GM12878 (cell line): ENCODE measurements at regions not wholly inside any gene's neighbourhood (a gene's known extent, or its start where the extent isn't known, plus 50 kb on each side); places are given as distances from the start of the nearest gene placed in this dataset.

Source experiments
- ATAC-seq: fragments of 200-7000 bp; cut with Tn5 transposase; 3 replicates; pipeline ENCODE4 v1.9.1; 2020; ENCODE audit warnings: mild to moderate bottlenecking, moderate library complexity
- BruUV-seq: library from RNA; stranded (reverse); fragments of 400-500 nt; replicated peaks from 2 replicates; lab custom pipeline; 2021; lab: Mats Ljungman, UMichigan
- CTCF ChIA-PET: fragments of 300-600 bp; sonication (Branson Sonifier 250); formaldehyde crosslinking; extraction: SDS; loops from one replicate; lab custom pipeline; 2021; ENCODE audit warnings: inconsistent platforms; lab: Yijun Ruan, JAX
- POLR2A ChIA-PET: fragments of 350-600 bp; formaldehyde crosslinking; extraction: SDS; loops from one replicate; lab custom pipeline; 2021; ENCODE audit warnings: inconsistent platforms; lab: Charles Lee
- RAD21 ChIA-PET: fragments of 300-600 bp; sonication (Branson Sonifier 250); formaldehyde crosslinking; loops from one replicate; lab custom pipeline; 2023; ENCODE audit warnings: antibody characterized with exemption; ENCODE audit not compliant: unreplicated experiment; lab: Charles Lee
- SMC1A ChIA-PET: fragments of 300-600 bp; sonication (Branson Sonifier 250); formaldehyde crosslinking; loops from one replicate; lab custom pipeline; 2023; ENCODE audit not compliant: unreplicated experiment, uncharacterized antibody; lab: Charles Lee
- DNase-seq: peaks from one replicate; pipeline ENCODE4 v3.0.0-alpha.2; 2011; ENCODE audit warnings: low read depth, low spot score
- FAIRE-seq: peaks from 3 replicates; lab custom pipeline; 2011; peaks lifted over from hg19 to GRCh38; lab: Jason Lieb, UNC
- H2AFZ ChIP-seq: 2 replicates; pipeline ENCODE4 v1.6.0; 2011; ENCODE audit warnings: low read depth, low read length, control low read depth; ENCODE audit not compliant: control insufficient read depth
- H3K27ac ChIP-seq: 2 replicates; pipeline ENCODE4 v1.5.1; 2011; ENCODE audit warnings: control low read depth; ENCODE audit not compliant: control insufficient read depth, insufficient read depth
- H3K27me3 ChIP-seq, 2 experiments: replicated peaks in 1 of 2; 2 replicates each; pipeline versions ENCODE4 v1.6.0 to v1.6.1; 2011; ENCODE audit warnings: low read length in 1 of 2; ENCODE audit not compliant: control insufficient read depth in 2 of 2, insufficient read depth in 2 of 2
- H3K36me3 ChIP-seq, 2 experiments: 2 replicates each; pipeline ENCODE4 v1.5.1; 2011; ENCODE audit warnings: low read length in 1 of 2; ENCODE audit not compliant: control insufficient read depth in 2 of 2, insufficient read depth in 2 of 2
- H3K4me1 ChIP-seq: 2 replicates; pipeline ENCODE4 v1.6.1; 2011; ENCODE audit warnings: mild to moderate bottlenecking, low read length, moderate library complexity, mixed read lengths; ENCODE audit not compliant: control insufficient read depth, insufficient read depth
- H3K4me2 ChIP-seq: 2 replicates; pipeline ENCODE4 v1.6.0; 2011; ENCODE audit warnings: control low read depth; ENCODE audit not compliant: control insufficient read depth, insufficient read depth
- H3K4me3 ChIP-seq: fragments of 200-600 bp; sonication (generic); 2 replicates; pipeline ENCODE4 v1.5.1; 2016
- H3K79me2 ChIP-seq: 2 replicates; pipeline ENCODE4 v1.6.0; 2011; ENCODE audit warnings: low read length; ENCODE audit not compliant: control insufficient read depth, insufficient read depth
- H3K9ac ChIP-seq: 2 replicates; pipeline ENCODE4 v1.8.0; 2011; ENCODE audit warnings: low read length, control low read depth, mixed read lengths; ENCODE audit not compliant: control insufficient read depth, insufficient read depth
- H3K9me3 ChIP-seq: replicated peaks from 3 replicates; pipeline ENCODE4 v1.5.1; 2011; ENCODE audit warnings: mild to moderate bottlenecking, low read length; ENCODE audit not compliant: control insufficient read depth, insufficient read depth
- H4K20me1 ChIP-seq: 2 replicates; pipeline ENCODE4 v1.6.0; 2011; ENCODE audit not compliant: control insufficient read depth, insufficient read depth
- EZH2 ChIP-seq: IDR thresholded peaks from 2 replicates; pipeline ENCODE4 v1.6.1; 2012; ENCODE audit warnings: low read depth, mild to moderate bottlenecking, control low read depth, inconsistent platforms, low read length, borderline replicate concordance; ENCODE audit not compliant: control insufficient read depth
- GABPA ChIP-seq: IDR thresholded peaks from 2 replicates; pipeline ENCODE4 v1.6.1; 2014; ENCODE audit warnings: antibody characterized with exemption, low read depth, mild to moderate bottlenecking, inconsistent platforms
- IKZF1 ChIP-seq: fragments of 450-650 bp; conservative IDR thresholded peaks from 2 replicates; pipeline ENCODE4 v1.6.1; 2017; ENCODE audit warnings: antibody characterized with exemption, mild to moderate bottlenecking
- MEF2A ChIP-seq: IDR thresholded peaks from 2 replicates; pipeline ENCODE4 v1.6.1; 2011; ENCODE audit warnings: low read depth, mild to moderate bottlenecking, low read length, moderate library complexity; ENCODE audit not compliant: insufficient read depth
- NFYB ChIP-seq: IDR thresholded peaks from 2 replicates; pipeline ENCODE4 v1.6.1; 2011; ENCODE audit warnings: low read depth, mild to moderate bottlenecking, low read length, improper control_type of control experiment, moderate library complexity; ENCODE audit not compliant: insufficient read depth
- SREBF1 ChIP-seq: IDR thresholded peaks from 2 replicates; pipeline ENCODE4 v1.6.1; 2012; ENCODE audit warnings: mild to moderate bottlenecking, low read length
- SRF ChIP-seq, 2 experiments: IDR thresholded peaks; 2 replicates each; pipeline ENCODE4 v1.6.1; 2011; ENCODE audit warnings: low read depth in 2 of 2, low read length in 2 of 2, mild to moderate bottlenecking in 1 of 2, moderate library complexity in 1 of 2
- ZNF24 ChIP-seq: fragments of 450-650 bp; IDR thresholded peaks from 2 replicates; pipeline ENCODE4 v1.6.1; 2017; ENCODE audit warnings: antibody characterized with exemption, mild to moderate bottlenecking
- WGBS: methylation state at CpG from one replicate; pipeline ENCODE4 v1.1.6; 2016; ENCODE audit warnings: low lambda C conversion rate; ENCODE audit not compliant: insufficient replicate concordance, insufficient coverage; ENCODE audit errors: missing lambda C conversion rate; 5-methylcytosine and 5-hydroxymethylcytosine counted together
- in situ Hi-C: fragments of 300-500 bp; cut with MboI; formaldehyde crosslinking; loops from 9 replicates; pipeline ENCODE4 v1.14.3; 2018; ENCODE audit warnings: mixed read lengths
- intact Hi-C: fragments of 100-400 bp; cut with micrococcal nuclease; formaldehyde crosslinking; loops from one replicate; pipeline ENCODE4 v1.14.2; 2022; ENCODE audit not compliant: unreplicated experiment
- TF ChIP-seq, protein P1 (sequence below): fragments of 450-650 bp; IDR thresholded peaks from 2 replicates; pipeline ENCODE4 v1.6.1; 2017; ENCODE audit warnings: mild to moderate bottlenecking, low read depth, inconsistent platforms; ENCODE audit not compliant: poor library complexity, severe bottlenecking
- TF ChIP-seq, protein P2 (sequence below): IDR thresholded peaks from 2 replicates; pipeline ENCODE4 v1.6.1; 2012; ENCODE audit warnings: improper control_type of control experiment, low read depth, low read length; ENCODE audit not compliant: insufficient replicate concordance
- TF ChIP-seq, protein P3 (sequence below): fragments of 450-650 bp; IDR thresholded peaks from 2 replicates; pipeline ENCODE4 v1.6.1; 2017; ENCODE audit warnings: antibody characterized with exemption, mild to moderate bottlenecking, moderate library complexity
- TF ChIP-seq, protein P4 (sequence below): IDR thresholded peaks from 2 replicates; pipeline ENCODE4 v1.6.1; 2011; ENCODE audit warnings: mild to moderate bottlenecking, low read depth, low read length, moderate library complexity; ENCODE audit not compliant: insufficient replicate concordance

DNA sequence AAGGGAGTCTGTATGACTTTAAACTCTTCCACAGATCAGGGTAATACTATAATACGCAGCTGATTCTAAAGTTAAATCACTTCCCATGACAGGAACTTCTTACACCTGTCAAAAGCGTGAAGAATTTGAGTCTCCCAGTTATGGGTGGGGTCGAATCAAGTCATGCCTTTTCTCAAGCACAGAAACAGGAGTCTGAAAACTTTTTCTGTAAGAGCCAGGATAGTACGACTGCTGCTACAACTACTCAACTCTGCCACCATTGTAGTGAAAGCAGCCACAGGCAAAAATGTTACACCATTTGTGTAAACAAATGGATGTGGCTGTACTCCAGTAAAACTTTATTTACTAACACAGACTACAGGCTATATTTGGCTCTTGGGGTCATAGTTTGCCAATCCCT lies 90.3 kb downstream of the DUSP6 start:
- no peaks in the 10 kb centered on the region for H4K20me1 ChIP-seq
- ATAC-seq = no peak
- BruUV-seq = no TSS peak
- CTCF ChIA-PET = interaction anchor here (1.1 to 1.4 kb wide), 2 partner anchors 186 to 199 kb away, joined by 3 read pairs; no protein-coding TSS in a partner anchor
- 11% methylated on average over 4 of the region's 4 CpGs for WGBS
- FAIRE-seq = no peak
- no peaks in the 10 kb centered on the region for H3K36me3 ChIP-seq
- in situ Hi-C loops (no loop called here), intact Hi-C loops (no loop called here)
- no peak overlapping the region for H2AFZ ChIP-seq
- no peaks in the 10 kb centered on the region for H3K9me3 ChIP-seq
- no peak overlapping the region for H3K4me3 ChIP-seq
- no peaks in the 10 kb centered on the region; a peak in 1 of 4 replicates for H3K27me3 ChIP-seq
- no peak overlapping the region for H3K9ac ChIP-seq
- SMC1A ChIA-PET = interaction anchor here (0.8 to 1.6 kb wide), 3 partner anchors 48 to 84 kb away, joined by 3 to 4 read pairs (median 3); no protein-coding TSS in a partner anchor
- DNase-seq = no peak
- RAD21 ChIA-PET = no interaction called here
- no peaks in the 10 kb centered on the region for H3K79me2 ChIP-seq
- no peak overlapping the region for H3K27ac ChIP-seq
- no peak overlapping the region for H3K4me2 ChIP-seq
- POLR2A ChIA-PET = no interaction called here
- H3K4me1 ChIP-seq = no peaks in the 10 kb centered on the region
- TF ChIP-seq IKZF1 (no peak), SREBF1 (no peak), NFYB (no peak), GABPA (no peak), MEF2A (no peak), ZNF24 (no peak), SRF (IDR thresholded peaks at IDR 0.05; ENCODE audit: low read depth in 2 of 2, low read length in 2 of 2) (no peak), EZH2 (no peak)
- TF ChIP-seq, protein P1, sequence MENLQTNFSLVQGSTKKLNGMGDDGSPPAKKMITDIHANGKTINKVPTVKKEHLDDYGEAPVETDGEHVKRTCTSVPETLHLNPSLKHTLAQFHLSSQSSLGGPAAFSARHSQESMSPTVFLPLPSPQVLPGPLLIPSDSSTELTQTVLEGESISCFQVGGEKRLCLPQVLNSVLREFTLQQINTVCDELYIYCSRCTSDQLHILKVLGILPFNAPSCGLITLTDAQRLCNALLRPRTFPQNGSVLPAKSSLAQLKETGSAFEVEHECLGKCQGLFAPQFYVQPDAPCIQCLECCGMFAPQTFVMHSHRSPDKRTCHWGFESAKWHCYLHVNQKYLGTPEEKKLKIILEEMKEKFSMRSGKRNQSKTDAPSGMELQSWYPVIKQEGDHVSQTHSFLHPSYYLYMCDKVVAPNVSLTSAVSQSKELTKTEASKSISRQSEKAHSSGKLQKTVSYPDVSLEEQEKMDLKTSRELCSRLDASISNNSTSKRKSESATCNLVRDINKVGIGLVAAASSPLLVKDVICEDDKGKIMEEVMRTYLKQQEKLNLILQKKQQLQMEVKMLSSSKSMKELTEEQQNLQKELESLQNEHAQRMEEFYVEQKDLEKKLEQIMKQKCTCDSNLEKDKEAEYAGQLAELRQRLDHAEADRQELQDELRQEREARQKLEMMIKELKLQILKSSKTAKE = no peak
- TF ChIP-seq, protein P2, sequence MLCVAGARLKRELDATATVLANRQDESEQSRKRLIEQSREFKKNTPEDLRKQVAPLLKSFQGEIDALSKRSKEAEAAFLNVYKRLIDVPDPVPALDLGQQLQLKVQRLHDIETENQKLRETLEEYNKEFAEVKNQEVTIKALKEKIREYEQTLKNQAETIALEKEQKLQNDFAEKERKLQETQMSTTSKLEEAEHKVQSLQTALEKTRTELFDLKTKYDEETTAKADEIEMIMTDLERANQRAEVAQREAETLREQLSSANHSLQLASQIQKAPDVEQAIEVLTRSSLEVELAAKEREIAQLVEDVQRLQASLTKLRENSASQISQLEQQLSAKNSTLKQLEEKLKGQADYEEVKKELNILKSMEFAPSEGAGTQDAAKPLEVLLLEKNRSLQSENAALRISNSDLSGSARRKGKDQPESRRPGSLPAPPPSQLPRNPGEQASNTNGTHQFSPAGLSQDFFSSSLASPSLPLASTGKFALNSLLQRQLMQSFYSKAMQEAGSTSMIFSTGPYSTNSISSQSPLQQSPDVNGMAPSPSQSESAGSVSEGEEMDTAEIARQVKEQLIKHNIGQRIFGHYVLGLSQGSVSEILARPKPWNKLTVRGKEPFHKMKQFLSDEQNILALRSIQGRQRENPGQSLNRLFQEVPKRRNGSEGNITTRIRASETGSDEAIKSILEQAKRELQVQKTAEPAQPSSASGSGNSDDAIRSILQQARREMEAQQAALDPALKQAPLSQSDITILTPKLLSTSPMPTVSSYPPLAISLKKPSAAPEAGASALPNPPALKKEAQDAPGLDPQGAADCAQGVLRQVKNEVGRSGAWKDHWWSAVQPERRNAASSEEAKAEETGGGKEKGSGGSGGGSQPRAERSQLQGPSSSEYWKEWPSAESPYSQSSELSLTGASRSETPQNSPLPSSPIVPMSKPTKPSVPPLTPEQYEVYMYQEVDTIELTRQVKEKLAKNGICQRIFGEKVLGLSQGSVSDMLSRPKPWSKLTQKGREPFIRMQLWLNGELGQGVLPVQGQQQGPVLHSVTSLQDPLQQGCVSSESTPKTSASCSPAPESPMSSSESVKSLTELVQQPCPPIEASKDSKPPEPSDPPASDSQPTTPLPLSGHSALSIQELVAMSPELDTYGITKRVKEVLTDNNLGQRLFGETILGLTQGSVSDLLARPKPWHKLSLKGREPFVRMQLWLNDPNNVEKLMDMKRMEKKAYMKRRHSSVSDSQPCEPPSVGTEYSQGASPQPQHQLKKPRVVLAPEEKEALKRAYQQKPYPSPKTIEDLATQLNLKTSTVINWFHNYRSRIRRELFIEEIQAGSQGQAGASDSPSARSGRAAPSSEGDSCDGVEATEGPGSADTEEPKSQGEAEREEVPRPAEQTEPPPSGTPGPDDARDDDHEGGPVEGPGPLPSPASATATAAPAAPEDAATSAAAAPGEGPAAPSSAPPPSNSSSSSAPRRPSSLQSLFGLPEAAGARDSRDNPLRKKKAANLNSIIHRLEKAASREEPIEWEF = no peak
- TF ChIP-seq, protein P3, sequence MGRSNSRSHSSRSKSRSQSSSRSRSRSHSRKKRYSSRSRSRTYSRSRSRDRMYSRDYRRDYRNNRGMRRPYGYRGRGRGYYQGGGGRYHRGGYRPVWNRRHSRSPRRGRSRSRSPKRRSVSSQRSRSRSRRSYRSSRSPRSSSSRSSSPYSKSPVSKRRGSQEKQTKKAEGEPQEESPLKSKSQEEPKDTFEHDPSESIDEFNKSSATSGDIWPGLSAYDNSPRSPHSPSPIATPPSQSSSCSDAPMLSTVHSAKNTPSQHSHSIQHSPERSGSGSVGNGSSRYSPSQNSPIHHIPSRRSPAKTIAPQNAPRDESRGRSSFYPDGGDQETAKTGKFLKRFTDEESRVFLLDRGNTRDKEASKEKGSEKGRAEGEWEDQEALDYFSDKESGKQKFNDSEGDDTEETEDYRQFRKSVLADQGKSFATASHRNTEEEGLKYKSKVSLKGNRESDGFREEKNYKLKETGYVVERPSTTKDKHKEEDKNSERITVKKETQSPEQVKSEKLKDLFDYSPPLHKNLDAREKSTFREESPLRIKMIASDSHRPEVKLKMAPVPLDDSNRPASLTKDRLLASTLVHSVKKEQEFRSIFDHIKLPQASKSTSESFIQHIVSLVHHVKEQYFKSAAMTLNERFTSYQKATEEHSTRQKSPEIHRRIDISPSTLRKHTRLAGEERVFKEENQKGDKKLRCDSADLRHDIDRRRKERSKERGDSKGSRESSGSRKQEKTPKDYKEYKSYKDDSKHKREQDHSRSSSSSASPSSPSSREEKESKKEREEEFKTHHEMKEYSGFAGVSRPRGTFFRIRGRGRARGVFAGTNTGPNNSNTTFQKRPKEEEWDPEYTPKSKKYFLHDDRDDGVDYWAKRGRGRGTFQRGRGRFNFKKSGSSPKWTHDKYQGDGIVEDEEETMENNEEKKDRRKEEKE = no peak
- TF ChIP-seq, protein P4, sequence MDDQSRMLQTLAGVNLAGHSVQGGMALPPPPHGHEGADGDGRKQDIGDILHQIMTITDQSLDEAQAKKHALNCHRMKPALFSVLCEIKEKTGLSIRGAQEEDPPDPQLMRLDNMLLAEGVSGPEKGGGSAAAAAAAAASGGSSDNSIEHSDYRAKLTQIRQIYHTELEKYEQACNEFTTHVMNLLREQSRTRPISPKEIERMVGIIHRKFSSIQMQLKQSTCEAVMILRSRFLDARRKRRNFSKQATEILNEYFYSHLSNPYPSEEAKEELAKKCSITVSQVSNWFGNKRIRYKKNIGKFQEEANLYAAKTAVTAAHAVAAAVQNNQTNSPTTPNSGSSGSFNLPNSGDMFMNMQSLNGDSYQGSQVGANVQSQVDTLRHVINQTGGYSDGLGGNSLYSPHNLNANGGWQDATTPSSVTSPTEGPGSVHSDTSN = no peak
